NCI-H510A (cell line): ENCODE measurements at regions not wholly inside any gene's neighbourhood (a gene's known extent, or its start where the extent isn't known, plus 50 kb on each side); places are given as distances from the start of the nearest gene placed in this dataset.
"Not testable (repeated sequence)": the region's sequence is repeated elsewhere in the genome, so short reads cannot be mapped to it uniquely, and the experiment has no call there.

Experiments
- DNase-seq: peaks from one replicate; lab custom pipeline; 2025; lab: John Stamatoyannopoulos, UW

GRCh38 chr2:143856978-143857377 is 662.9 kb downstream of the ZEB2 start:
- no peak for DNase-seq

DNA sequence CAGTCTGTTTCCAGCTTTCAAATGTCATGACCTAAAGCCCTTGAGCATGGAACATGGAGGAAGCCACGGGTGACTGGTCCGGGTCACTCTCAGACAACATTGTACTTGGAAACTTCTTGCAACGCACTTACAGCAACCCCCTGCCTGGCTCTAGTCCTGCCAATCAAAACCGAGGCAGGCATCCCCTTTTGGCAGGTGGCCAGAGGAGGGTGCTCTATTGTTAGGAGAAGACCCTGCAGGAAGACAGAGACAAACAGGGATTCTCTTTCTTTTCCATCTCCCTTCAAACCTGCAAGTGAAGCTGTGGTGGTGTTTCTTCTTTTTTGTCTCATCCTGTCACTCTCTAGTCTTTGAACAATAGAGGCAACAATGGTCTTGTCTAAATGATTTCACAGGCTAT is 667.2 kb downstream of the ZEB2 start:
- no peak for DNase-seq

- no peak for DNase-seq
Observed at GRCh38 chr2:143850084-143850483, 669.8 kb downstream of the ZEB2 start.

DNA sequence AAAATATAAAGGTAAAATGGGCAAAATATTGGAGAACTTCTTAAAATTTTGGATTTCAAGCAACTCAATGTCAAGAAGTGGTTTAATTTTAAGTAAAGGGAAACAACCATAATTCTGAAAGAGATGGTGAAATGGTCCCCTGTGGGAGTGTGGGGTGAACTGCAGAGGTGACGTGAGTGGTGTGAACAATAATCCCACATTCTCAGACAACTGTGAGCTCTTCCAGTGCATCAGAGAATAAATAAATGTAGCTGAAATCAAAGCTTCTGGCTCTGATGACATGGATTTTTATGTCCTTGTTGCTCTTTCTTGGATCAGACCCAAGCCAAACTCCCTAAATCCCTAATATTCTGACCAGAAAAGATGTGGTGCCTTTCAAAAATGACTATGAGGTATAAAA is 672.7 kb downstream of the ZEB2 start:
- DNase-seq, result no peak

- DNase-seq, result no peak
Observed at GRCh38 chr2:143844986-143845385, 674.9 kb downstream of the ZEB2 start.

DNA sequence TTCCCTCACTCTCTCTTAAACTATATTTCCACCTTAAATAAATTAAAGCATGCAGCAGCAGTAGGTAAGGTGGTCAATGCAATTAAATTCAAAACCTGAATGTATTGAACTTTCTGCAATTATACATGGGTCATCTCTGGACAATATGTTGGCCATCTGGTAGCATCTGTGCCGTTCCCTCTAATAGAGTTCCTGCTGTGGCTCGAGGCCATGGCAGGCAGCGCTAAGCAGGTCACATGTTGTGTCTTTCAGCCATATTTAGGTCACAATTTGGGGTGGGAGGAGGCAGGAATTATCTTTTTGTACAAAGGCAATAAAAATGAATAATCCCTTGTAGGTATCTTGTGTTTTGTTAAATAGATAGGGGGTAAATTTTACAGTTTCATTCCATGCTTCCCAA is 676.2 kb downstream of the ZEB2 start:
- no peak for DNase-seq

DNA sequence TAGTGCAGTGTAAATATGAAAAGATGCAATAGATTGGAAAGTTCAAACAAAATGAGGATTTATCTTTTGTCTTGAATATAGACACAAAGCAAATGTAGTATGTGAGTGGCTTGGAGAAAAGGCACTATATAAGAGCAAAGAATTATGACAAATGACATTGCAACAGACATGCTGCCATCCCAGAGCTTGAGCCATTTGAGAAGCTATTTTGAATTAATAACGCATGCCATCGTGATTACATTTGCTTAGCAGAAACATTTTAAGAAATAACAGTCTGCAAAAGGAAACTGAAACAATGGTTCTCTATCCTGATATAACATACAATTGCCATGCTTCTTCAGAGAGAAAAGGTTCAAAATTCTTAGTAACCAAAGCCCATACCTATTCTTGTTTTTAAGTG is 677.1 kb downstream of the ZEB2 start:
- DNase-seq, result no peak

- DNase-seq, result no peak
Observed at GRCh38 chr2:143841935-143842334, 678.0 kb downstream of the ZEB2 start.

DNA sequence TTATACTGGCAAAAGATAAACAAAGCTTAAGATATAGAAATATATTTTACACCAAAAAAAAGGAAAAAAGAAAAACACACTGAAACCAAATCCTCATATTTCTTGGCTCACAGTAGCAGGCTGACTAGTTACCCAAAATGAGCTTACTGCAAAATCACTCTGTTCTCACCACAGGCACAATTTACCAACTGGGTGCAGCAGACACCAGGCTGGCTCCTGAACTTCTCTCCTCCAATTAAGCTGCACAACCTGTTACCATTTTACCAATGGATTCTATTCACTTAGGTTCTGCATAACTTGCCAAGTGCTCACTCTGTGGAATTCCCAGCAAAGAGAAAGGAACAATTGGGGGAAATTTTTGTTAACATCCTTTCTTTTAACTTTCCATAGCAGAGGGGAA is 679.3 kb downstream of the ZEB2 start:
- DNase-seq, result no peak

DNA sequence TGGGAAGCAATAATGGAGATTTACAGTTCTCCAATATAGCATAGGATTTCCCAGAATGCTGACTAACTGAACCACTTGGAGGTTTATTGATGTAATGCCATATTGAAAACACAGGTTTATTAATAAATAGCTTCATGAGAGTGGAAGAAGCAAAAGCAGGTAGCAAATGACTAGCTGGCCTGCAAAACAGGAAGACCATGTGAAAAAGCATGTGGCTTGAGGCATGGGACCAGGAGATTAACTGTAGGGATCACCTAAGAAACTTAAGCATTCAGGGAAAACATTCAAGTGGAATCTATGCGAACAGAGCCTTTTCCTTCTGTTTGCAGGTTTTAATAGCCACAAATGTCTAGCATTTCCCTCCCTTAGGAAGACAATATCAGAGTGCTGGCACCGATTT is 679.7 kb downstream of the ZEB2 start:
- no peak for DNase-seq

- no peak for DNase-seq
Observed at GRCh38 chr2:143839456-143839855, 680.5 kb downstream of the ZEB2 start.

GRCh38 chr2:143837055-143837454 is 682.9 kb downstream of the ZEB2 start:
- not testable (repeated sequence) for DNase-seq

- DNase-seq, result no peak
Observed at GRCh38 chr2:143835481-143835880, 684.4 kb downstream of the ZEB2 start.

DNA sequence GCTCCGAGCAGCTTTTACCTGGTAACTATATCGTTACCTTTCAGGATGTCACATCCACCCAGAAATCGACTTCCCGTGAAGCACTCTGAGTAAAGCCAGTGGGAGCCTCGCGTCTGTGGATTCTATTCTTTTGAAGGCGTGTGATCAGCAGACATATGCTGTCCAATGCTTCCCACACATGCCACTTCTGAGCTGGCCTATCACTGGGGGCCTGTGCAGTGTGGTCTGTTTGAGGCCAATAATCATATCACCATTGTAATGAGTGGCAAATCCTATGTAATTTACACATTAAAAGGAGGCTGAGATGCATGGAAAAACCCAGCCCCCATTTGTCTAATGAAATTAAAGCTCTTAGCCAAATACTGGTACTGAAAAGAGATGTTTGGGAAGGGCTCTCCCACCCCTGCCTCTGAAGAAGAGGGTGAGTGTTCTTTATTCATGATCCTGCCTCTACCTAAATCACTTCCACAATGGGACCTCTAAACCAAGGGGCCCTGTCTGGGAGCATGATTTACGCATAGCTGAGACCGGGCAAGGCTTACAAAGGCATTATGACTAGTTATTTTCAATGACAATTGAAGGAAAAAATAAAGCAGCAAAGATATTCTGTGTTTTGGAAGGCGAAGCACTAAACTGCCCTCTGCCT is 686.8 kb downstream of the ZEB2 start:
- DNase-seq, result no peak

DNA sequence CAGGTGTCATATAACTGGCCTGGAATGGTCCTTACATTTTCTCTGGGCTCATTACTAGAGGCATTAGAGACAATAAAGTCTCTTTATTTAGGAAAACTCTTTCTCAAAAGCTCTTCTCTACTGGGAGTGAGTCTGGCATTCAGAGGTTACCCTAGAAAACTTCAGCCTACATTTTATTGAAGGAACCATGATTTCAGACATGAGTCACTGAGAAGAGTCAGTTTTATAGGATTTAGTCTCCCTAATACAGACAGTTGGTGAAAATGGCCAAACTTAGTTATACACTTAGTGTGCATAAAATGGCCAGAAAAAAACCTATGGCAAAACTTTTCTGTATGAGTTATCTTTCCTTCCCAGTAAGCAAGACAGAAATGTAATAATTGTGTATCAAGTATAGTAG is 689.4 kb downstream of the ZEB2 start:
- DNase-seq, result no peak

- DNase-seq, result no peak
Observed at GRCh38 chr2:143828763-143829537, 691.0 kb downstream of the ZEB2 start.

DNA sequence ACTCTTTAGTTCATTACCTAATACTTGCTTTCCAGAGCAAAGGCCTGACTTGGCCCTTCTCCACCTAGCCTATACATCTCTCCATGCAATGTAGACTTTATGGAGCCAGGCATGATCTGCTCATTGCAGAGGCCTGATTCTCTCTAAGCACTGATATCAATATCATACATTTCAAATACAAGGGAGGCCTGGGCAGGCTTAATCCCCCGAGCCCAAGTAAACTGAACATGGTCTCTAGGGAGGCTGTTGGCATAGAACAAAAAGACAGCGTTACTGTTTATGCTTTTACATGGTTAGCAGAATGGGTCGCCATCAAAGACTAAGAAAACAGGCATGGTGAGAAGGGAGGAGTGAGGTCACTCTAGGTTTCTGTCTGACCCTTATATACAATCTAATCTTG is 695.1 kb downstream of the ZEB2 start:
- no peak for DNase-seq

GRCh38 chr2:143823876-143824275 is 694.7 kb downstream of the ARHGAP15 start:
- no peak for DNase-seq

DNA sequence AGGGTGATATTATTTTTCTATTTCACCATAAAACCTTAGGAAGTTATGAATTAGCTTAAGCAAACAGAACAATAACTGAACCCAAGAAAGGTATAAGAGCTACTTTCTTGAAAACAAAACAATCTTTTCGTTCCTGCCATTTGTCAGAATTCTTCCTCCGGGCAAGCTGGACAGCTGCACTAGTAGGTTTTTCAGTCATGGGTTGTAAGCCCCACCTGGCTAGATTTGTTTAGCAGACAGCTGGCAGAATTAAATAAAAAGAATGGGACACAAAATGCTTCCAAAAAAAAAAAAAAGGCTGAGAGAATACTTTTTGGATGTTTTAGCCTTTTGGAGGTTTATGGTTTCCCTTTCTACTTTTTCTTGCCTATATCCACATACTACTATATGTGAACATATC is 694.1 kb downstream of the ARHGAP15 start:
- DNase-seq, result no peak

- no peak for DNase-seq
Observed at GRCh38 chr2:143822736-143823135, 693.5 kb downstream of the ARHGAP15 start.

- DNase-seq, result no peak
Observed at GRCh38 chr2:143819764-143820163, 690.5 kb downstream of the ARHGAP15 start.

- no peak for DNase-seq
Observed at GRCh38 chr2:143819190-143819735, 690.0 kb downstream of the ARHGAP15 start.
